Chondrocyte (in vitro differentiated cells): ENCODE measurements at regions not wholly inside any gene's neighbourhood (a gene's known extent, or its start where the extent isn't known, plus 50 kb on each side); places are given as distances from the start of the nearest gene placed in this dataset.

Experiments
- DNase-seq: peaks from one replicate; pipeline ENCODE4 v3.0.0; 2021; ENCODE audit warnings: mixed read lengths, low spot score
- H3K27ac Mint-ChIP-seq: one replicate; pipeline ENCODE4 v1.8.0; 2021; ENCODE audit warnings: mild to moderate bottlenecking, moderate library complexity, mixed read lengths; ENCODE audit not compliant: unreplicated experiment
- H3K27me3 Mint-ChIP-seq: 2 replicates; pipeline ENCODE4 v1.8.0; 2021; ENCODE audit warnings: low read depth, mixed read lengths
- H3K36me3 Mint-ChIP-seq: 2 replicates; pipeline ENCODE4 v1.8.0; 2021; ENCODE audit warnings: low read depth, mixed read lengths
- H3K4me1 Mint-ChIP-seq: 2 replicates; pipeline ENCODE4 v1.8.0; 2021; ENCODE audit warnings: low read depth, mild to moderate bottlenecking, mixed read lengths
- H3K4me3 Mint-ChIP-seq: one replicate; pipeline ENCODE4 v1.8.0; 2021; ENCODE audit warnings: mild to moderate bottlenecking, moderate library complexity, mixed read lengths; ENCODE audit not compliant: unreplicated experiment
- H3K9me3 Mint-ChIP-seq: 2 replicates; pipeline ENCODE4 v1.8.0; 2021; ENCODE audit warnings: low read depth, mixed read lengths
- TF ChIP-seq, protein P1 (sequence below): fragments of 200-600 bp; sonication (generic); IDR thresholded peaks from 2 replicates; pipeline ENCODE4 v1.5.0; 2021; ENCODE audit warnings: antibody characterized with exemption, mild to moderate bottlenecking, moderate library complexity

DNA sequence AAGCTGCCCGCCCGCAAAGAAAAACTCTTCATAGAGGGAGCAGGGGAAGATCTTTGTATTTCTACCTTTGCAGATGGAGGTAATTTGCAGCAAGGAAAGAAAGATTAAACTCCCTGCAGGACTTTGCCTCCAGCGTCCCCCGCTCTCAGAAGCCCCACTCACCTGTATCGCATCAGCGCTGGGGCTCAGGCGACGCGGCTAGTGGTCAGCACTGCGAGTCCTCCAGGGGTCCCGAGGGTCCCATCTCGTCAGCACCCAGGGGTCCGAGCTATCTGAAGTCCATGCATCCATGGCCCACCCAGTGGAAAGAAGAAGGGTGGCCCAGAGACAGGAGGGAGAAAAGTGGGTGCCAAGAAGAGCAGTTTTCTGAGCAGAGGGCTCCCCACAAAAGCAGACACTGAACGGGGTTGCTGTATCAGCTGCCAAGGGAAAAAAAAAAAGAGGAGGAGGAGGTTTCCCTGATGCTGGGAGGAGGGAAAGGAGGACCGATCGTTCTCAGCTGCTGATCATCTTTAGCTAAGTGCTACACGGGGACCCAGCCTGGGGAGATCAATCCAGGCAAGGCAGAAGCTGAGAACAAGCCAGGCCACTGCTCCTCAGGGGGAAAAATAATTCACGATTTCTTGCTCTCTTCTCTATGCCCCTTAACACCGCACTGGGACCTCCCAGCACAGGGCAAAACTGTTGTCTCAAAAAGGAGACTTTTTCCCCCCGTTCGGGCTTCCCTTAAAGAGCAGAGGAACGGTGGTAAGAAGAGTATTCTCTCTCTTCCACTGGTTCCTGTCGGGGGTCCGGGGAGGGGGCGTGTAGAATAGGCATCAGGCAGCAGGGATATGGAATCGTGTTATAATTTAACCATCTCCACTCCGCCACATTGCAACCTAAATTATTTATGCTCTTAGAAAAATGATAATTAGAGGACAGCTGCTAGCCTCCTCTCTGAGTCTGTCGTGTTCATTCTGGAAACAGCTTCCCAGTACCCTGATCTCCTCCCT, 117.7 kb upstream of the CACNA1A start:
- DNase-seq = no peak
- Mint-ChIP-seq H3K4me1 (peaks cover 7% of the 10 kb centered on the region), H3K9me3 (no peaks in the 10 kb centered on the region), H3K4me3 (no peak overlapping the region), H3K36me3 (no peaks in the 10 kb centered on the region), H3K27ac (no peak overlapping the region), H3K27me3 (peaks cover 34% of the 10 kb centered on the region)
- TF ChIP-seq, protein P1, sequence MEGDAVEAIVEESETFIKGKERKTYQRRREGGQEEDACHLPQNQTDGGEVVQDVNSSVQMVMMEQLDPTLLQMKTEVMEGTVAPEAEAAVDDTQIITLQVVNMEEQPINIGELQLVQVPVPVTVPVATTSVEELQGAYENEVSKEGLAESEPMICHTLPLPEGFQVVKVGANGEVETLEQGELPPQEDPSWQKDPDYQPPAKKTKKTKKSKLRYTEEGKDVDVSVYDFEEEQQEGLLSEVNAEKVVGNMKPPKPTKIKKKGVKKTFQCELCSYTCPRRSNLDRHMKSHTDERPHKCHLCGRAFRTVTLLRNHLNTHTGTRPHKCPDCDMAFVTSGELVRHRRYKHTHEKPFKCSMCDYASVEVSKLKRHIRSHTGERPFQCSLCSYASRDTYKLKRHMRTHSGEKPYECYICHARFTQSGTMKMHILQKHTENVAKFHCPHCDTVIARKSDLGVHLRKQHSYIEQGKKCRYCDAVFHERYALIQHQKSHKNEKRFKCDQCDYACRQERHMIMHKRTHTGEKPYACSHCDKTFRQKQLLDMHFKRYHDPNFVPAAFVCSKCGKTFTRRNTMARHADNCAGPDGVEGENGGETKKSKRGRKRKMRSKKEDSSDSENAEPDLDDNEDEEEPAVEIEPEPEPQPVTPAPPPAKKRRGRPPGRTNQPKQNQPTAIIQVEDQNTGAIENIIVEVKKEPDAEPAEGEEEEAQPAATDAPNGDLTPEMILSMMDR = no peak

DNA sequence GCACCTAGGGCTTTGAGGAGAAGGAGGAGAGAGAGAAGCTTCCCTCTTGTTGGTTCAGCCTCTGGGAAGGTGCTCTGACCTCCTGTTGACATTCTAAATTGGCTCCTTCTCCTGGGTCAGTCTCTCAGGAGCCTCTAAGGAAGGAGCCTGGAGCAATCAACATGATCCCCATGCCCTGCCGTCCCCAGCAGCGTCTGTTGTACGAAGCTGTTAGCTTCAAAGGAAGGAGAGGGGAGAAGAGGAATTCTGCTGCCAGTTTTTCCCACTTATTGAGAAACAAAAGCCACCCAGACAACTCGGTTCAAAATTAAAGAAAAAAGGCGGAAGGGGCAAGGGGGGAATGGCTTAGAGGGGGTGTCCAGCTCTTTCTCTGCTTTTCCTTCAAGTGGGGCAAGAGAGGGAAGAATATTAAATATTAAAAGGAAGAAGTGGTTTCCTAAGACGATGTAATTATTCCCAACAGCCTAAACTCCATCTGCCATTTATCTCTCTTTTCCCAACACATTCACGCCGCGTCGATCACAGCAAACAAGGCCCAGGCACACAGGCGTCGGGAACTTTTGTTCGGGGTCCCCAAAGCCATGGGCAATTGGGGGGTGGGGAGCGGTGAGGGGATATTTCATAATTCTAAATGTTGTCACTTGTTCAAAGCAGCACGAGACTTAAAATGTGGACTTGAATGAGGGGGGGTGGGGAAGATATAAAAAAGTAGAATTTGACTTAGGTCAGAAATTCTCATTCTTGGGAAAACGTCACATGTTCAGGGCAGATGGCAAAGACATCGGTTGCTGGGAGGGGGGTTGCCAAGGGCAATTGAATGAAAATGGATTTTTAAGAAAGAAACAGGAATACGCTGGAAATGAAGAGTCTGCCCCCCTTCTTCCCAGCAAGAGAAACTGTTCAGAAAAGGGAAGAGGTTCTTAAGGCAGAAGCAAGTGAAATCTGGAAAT, 116.8 kb upstream of the CACNA1A start:
- TF ChIP-seq, protein P1 = no peak
- DNase-seq = no peak
- no peaks in the 10 kb centered on the region for H3K9me3 Mint-ChIP-seq
- H3K4me3 Mint-ChIP-seq = no peak overlapping the region
- H3K36me3 Mint-ChIP-seq = no peaks in the 10 kb centered on the region
- no peak overlapping the region for H3K27ac Mint-ChIP-seq
- peaks cover 7% of the 10 kb centered on the region for H3K4me1 Mint-ChIP-seq
- peaks cover 40% of the 10 kb centered on the region for H3K27me3 Mint-ChIP-seq

DNA sequence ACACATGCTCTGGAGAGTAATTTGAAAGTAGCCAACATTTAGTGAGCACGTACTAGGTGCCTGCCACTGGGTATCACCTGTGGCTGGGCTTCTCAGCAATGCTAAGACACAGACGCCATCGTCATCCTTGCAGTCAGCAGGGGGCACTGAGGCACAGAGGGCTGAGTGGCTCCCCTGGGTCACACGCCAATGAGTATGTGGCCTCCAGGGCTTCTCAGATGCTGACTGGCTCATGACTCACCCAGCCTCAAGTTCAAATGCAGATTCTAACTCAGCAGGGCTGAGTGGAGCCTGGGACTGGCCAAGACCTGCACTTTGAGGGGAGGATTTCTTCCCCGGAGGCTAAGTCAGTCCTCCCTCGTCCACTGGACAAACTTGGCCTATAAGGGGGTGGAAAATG, 115.1 kb upstream of the CACNA1A start:
- no peak overlapping the region for H3K4me3 Mint-ChIP-seq
- no peaks in the 10 kb centered on the region for H3K9me3 Mint-ChIP-seq
- H3K27ac Mint-ChIP-seq = no peak overlapping the region
- no peak for DNase-seq
- peaks cover 7% of the 10 kb centered on the region for H3K4me1 Mint-ChIP-seq
- peaks cover 53% of the 10 kb centered on the region for H3K27me3 Mint-ChIP-seq
- H3K36me3 Mint-ChIP-seq = no peaks in the 10 kb centered on the region
- TF ChIP-seq, protein P1 = peak; percentile 54

DNA sequence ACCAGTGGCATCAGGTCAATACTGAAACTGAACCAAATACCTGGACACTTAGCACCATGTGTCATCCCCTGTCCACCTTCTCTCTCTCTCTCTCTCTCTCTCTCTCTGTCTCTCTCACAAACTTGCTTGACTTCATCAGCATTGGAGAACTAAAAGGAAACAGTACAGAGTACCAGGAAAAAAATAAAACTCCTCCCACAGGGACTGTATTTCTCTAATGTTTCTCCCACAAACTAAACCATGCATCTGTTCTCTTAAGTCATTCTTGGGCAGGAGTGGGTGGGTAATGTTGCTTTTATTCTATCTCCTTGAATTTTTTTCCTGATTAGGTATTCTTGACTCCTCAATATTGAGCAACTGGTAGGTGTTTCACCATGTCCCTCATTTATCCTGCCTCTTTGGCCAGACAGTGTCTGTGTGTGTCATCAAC, 112.9 kb upstream of the CACNA1A start:
- Mint-ChIP-seq H3K27ac (no peak overlapping the region), H3K4me1 (peaks cover 7% of the 10 kb centered on the region), H3K4me3 (no peak overlapping the region), H3K27me3 (peaks cover 45% of the 10 kb centered on the region), H3K9me3 (no peaks in the 10 kb centered on the region), H3K36me3 (no peaks in the 10 kb centered on the region)
- DNase-seq = no peak
- TF ChIP-seq, protein P1 = no peak

DNA sequence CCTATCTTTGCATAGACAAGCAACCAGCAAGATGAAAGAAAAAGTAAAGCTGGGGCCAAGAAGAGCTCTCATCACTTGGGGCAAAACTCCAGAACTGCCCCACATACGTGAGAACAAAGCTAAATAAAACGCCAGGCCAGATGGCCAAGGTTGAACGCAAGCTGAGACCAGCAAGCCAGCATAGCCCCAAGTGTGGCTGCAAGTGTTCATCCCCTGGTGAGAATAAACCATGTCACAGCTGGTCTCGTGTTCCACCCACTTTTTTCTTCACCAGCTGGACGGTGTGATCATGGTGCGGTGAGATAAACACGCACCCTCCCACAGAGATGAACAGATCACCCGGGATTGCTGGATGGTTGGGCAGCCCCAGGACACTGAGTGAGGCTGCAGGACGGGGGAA, 109.6 kb upstream of the CACNA1A start:
- Mint-ChIP-seq H3K4me3 (no peak overlapping the region), H3K4me1 (no peaks in the 10 kb centered on the region), H3K27ac (no peak overlapping the region), H3K27me3 (peaks cover 31% of the 10 kb centered on the region), H3K36me3 (no peaks in the 10 kb centered on the region), H3K9me3 (peaks cover 2% of the 10 kb centered on the region)
- TF ChIP-seq, protein P1 = no peak
- DNase-seq = no peak
